ENCODE measurements at regions not wholly inside any gene's neighbourhood (a gene's known extent, or its start where the extent isn't known, plus 50 kb on each side); places are given as distances from the start of the nearest gene placed in this dataset.

DNA sequence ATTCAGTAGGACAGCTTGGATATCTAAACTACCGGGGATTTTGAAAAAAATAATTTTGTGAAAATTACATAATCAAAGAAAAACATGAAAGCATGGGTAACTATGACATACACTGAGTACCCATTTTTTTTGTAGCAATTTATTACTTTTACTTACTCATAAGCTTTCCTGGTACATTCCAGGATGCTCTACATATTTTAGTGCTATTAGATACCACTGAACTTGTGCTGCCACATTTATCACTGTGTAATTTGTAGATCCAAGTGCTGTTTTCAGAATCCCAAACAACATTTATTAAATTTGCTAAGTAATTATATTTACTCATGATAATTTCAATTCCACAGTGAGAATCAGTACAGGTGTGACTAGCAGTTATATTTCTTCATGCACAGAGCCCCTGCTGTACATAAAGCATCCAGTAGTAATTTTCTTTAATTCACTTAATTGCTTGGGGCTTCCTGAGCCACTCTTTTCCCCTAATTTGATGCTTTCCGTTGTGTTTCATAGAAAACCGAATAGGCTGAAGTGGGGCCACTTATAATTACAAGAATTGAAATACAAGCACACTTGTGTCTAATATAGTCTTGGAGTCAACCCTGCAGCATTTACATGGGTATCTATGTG, 2254.4 kb downstream of the ARAP2 start:
- H3K36me3 Mint-ChIP-seq = no peaks in the 10 kb centered on the region
- no peak overlapping the region for H3K4me3 Mint-ChIP-seq
- Histone ChIP-seq H3K4me2 (no peak overlapping the region), H3K27ac (no peak overlapping the region), H3F3A (ENCODE audit: low read depth) (no peaks in the 10 kb centered on the region), H3K4me3 (no peak overlapping the region), H4K20me1 (ENCODE audit: low read depth) (no peaks in the 10 kb centered on the region), H3K79me2 (ENCODE audit: low read depth) (no peaks in the 10 kb centered on the region), H3K9ac (no peak overlapping the region), H3K9me3 (ENCODE audit: low read depth) (no peaks in the 10 kb centered on the region), H3K36me3 (no peaks in the 10 kb centered on the region), H2AFZ (replicated peaks) (no peak overlapping the region), H3K27me3 (no peaks in the 10 kb centered on the region), H3K4me1 (no peaks in the 10 kb centered on the region)
- TF ChIP-seq EZH2 (IDR thresholded peaks at IDR 0.05) = no peak
- TF ChIP-seq, protein P1, sequence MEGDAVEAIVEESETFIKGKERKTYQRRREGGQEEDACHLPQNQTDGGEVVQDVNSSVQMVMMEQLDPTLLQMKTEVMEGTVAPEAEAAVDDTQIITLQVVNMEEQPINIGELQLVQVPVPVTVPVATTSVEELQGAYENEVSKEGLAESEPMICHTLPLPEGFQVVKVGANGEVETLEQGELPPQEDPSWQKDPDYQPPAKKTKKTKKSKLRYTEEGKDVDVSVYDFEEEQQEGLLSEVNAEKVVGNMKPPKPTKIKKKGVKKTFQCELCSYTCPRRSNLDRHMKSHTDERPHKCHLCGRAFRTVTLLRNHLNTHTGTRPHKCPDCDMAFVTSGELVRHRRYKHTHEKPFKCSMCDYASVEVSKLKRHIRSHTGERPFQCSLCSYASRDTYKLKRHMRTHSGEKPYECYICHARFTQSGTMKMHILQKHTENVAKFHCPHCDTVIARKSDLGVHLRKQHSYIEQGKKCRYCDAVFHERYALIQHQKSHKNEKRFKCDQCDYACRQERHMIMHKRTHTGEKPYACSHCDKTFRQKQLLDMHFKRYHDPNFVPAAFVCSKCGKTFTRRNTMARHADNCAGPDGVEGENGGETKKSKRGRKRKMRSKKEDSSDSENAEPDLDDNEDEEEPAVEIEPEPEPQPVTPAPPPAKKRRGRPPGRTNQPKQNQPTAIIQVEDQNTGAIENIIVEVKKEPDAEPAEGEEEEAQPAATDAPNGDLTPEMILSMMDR (IDR thresholded peaks at IDR 0.05) = no peak
- no peak for TF ChIP-seq EZH2phosphoT487 (IDR thresholded peaks at IDR 0.05)
- H3K27me3 Mint-ChIP-seq (ENCODE audit: insufficient read depth, low read depth) = no peaks in the 10 kb centered on the region
- H3K27ac Mint-ChIP-seq = no peak overlapping the region
- DNase-seq (ENCODE audit: low spot score) = no peak
- no peaks in the 10 kb centered on the region for H3K9me3 Mint-ChIP-seq
- H3K4me1 Mint-ChIP-seq = no peaks in the 10 kb centered on the region

DNA sequence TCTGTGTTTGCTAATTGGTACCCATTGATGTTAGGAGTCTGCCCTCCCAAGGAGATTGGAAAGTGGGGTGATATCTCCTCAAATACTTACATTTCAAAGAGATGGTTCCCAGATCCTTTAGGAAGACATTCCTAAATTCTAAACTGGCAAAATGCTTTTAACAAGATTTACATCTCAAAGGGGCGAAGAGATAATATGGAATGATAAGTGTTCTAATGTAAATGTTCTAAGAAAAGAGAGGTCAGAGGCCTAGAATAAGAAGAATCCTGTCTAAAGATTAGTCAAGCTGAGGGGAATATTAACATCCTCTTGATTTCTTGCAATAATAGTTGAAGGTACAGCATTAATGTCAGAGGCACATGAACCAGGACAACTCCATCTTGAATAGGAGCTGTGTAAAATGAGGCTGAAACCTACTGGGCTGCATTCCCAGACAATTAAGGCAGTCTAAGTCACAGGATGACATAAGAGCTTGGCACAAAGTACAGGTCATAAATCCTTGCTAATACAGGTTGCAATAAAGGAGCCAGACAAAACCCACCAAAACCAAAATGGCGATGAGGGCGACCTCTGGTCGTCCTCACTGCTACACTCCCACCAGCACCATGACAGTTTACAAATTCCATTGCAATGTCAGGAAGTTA, 2248.1 kb downstream of the ARAP2 start:
- no peaks in the 10 kb centered on the region for H4K20me1 ChIP-seq (ENCODE audit: low read depth)
- H3K4me3 ChIP-seq = no peak overlapping the region
- H3K79me2 ChIP-seq (ENCODE audit: low read depth) = no peaks in the 10 kb centered on the region
- H3K4me1 Mint-ChIP-seq = no peaks in the 10 kb centered on the region
- H3F3A ChIP-seq (ENCODE audit: low read depth) = no peaks in the 10 kb centered on the region
- no peak overlapping the region for H3K4me3 Mint-ChIP-seq
- no peaks in the 10 kb centered on the region for H3K36me3 Mint-ChIP-seq
- no peak overlapping the region for H3K4me2 ChIP-seq
- no peaks in the 10 kb centered on the region for H3K36me3 ChIP-seq
- H3K9me3 ChIP-seq (ENCODE audit: low read depth) = no peaks in the 10 kb centered on the region
- peaks cover 6% of the 10 kb centered on the region for H3K4me1 ChIP-seq
- H3K9ac ChIP-seq = no peak overlapping the region
- no peak overlapping the region for H3K27ac ChIP-seq
- H3K27me3 Mint-ChIP-seq (ENCODE audit: insufficient read depth, low read depth) = no peaks in the 10 kb centered on the region
- no peaks in the 10 kb centered on the region for H3K27me3 ChIP-seq
- peak overlapping the region; percentile 42 for H2AFZ ChIP-seq (replicated peaks)
- TF ChIP-seq, protein P1 (IDR thresholded peaks at IDR 0.05) = no peak
- no peak for TF ChIP-seq EZH2 (IDR thresholded peaks at IDR 0.05)
- no peak for TF ChIP-seq EZH2phosphoT487 (IDR thresholded peaks at IDR 0.05)
- DNase-seq (ENCODE audit: low spot score) = no peak
- no peak overlapping the region for H3K27ac Mint-ChIP-seq
- H3K9me3 Mint-ChIP-seq = no peaks in the 10 kb centered on the region

DNA sequence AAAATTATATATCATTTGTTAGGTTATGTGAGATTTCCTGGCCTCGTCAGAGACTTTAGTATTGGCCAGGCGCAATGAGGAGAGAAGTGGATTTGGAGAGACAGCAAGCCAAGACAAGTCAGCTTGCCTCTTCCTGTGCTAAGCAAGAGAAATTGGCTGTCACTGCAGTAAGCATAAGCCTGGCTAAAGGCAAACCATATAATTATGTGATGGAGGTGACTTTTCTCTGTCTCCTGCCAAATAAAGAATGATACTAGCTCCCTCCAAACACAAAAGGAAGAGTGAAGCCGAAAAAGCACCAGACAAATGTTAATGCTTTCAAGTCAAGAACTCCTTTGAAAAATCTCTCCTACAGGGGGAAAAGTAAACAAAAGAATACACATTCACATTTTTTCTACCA, 2246.0 kb downstream of the ARAP2 start:
- Histone ChIP-seq H3K79me2 (ENCODE audit: low read depth) (no peaks in the 10 kb centered on the region), H3K27ac (no peak overlapping the region), H3K4me1 (peaks cover 6% of the 10 kb centered on the region), H3K4me2 (peak overlapping the region; percentile 14), H4K20me1 (ENCODE audit: low read depth) (no peaks in the 10 kb centered on the region), H3K4me3 (no peak overlapping the region), H3K9me3 (ENCODE audit: low read depth) (no peaks in the 10 kb centered on the region), H3K9ac (no peak overlapping the region), H3F3A (ENCODE audit: low read depth) (no peaks in the 10 kb centered on the region), H3K36me3 (no peaks in the 10 kb centered on the region), H2AFZ (replicated peaks) (peak overlapping the region; percentile 46), H3K27me3 (no peaks in the 10 kb centered on the region)
- TF ChIP-seq EZH2phosphoT487 (IDR thresholded peaks at IDR 0.05) (no peak), EZH2 (IDR thresholded peaks at IDR 0.05) (no peak)
- TF ChIP-seq, protein P1 (IDR thresholded peaks at IDR 0.05) = no peak
- Mint-ChIP-seq H3K9me3 (no peaks in the 10 kb centered on the region), H3K4me3 (no peak overlapping the region), H3K27me3 (ENCODE audit: insufficient read depth, low read depth) (no peaks in the 10 kb centered on the region), H3K36me3 (no peaks in the 10 kb centered on the region), H3K27ac (no peak overlapping the region), H3K4me1 (no peaks in the 10 kb centered on the region)
- no peak for DNase-seq (ENCODE audit: low spot score)

Measured in neural progenitor cell (in vitro differentiated cells).